Testis (tissue), 2 donors: ENCODE measurements at regions not wholly inside any gene's neighbourhood (a gene's known extent, or its start where the extent isn't known, plus 50 kb on each side); places are given as distances from the start of the nearest gene placed in this dataset.

Experiments
- CTCF ChIP-seq, 3 experiments: fragments of 450-650 bp in 2 of 3; fragments of 200-600 bp in 1 of 3; sonication (generic) in 1 of 3; IDR thresholded peaks; one replicate each; pipeline ENCODE4 v1.5.1; 2016 to 2019; ENCODE audit warnings: antibody characterized with exemption in 3 of 3, mild to moderate bottlenecking in 2 of 3, moderate library complexity in 1 of 3
- POLR2A ChIP-seq: fragments of 450-650 bp; IDR thresholded peaks from one replicate; pipeline ENCODE4 v1.6.1; 2017; ENCODE audit warnings: antibody characterized with exemption, mild to moderate bottlenecking, moderate library complexity

- TF ChIP-seq CTCF (IDR thresholded peaks at IDR 0.05) (no peak), POLR2A (no peak)
These were observed 364.3 kb upstream of the ADAMTS9 start for GRCh38 chr3:65052101-65052500.
